HCT116 (cell line): ENCODE measurements at regions not wholly inside any gene's neighbourhood (a gene's known extent, or its start where the extent isn't known, plus 50 kb on each side); places are given as distances from the start of the nearest gene placed in this dataset.

Experiments used
- ATAC-seq: fragments of 200-7000 bp; cut with Tn5 transposase; 2 replicates; pipeline ENCODE4 v1.9.1; 2020; ENCODE audit warnings: mild to moderate bottlenecking, moderate library complexity
- BruUV-seq: library from RNA; stranded (reverse); fragments of 400-500 nt; replicated peaks from 2 replicates; lab custom pipeline; 2021; lab: Mats Ljungman, UMichigan
- CTCF ChIA-PET: fragments of 300-600 bp; sonication (Branson Sonifier 250); formaldehyde crosslinking; loops from one replicate; lab custom pipeline; 2021; ENCODE audit warnings: antibody characterized with exemption; lab: Charles Lee
- POLR2A ChIA-PET: fragments of 300-600, 350-600 bp; sonication (Branson Sonifier 250); formaldehyde crosslinking; loops from one replicate; lab custom pipeline; 2021; ENCODE audit warnings: antibody characterized with exemption; lab: Charles Lee
- RAD21 ChIA-PET, 2 experiments: fragments of 300-600 bp; sonication (Branson Sonifier 250); formaldehyde crosslinking; loops; one replicate each; lab custom pipeline; 2023; ENCODE audit warnings: low total read pairs in 2 of 2; ENCODE audit not compliant: uncharacterized antibody in 2 of 2, unreplicated experiment in 2 of 2, low non-redundant PET in 1 of 2; lab: Charles Lee
- DNase-seq: peaks from one replicate; pipeline ENCODE4 v3.0.0-alpha.2; 2010; ENCODE audit warnings: low read depth, low spot score
- H2AFZ ChIP-seq: fragments of 200-600 bp; shearing (Covaris generic), sonication (generic); 2 replicates; pipeline ENCODE4 v1.6.1; 2017; ENCODE audit warnings: low read depth, mixed run types, mixed read lengths, antibody characterized with exemption, low read length; ENCODE audit not compliant: poor library complexity, severe bottlenecking
- H3K27ac ChIP-seq: 2 replicates; pipeline ENCODE4 v1.5.1; 2012; ENCODE audit warnings: low read depth, low read length
- H3K27me3 ChIP-seq: fragments of 200-600 bp; sonication (generic); 2 replicates; pipeline ENCODE4 v1.6.1; 2016; ENCODE audit warnings: mixed run types, low read length, mixed read lengths; ENCODE audit not compliant: insufficient read depth
- H3K36me3 ChIP-seq, 2 experiments: fragments of 200-500 bp in 1 of 2; fragments of 200-600 bp in 1 of 2; sonication (Bioruptor generic) in 1 of 2; sonication (generic) in 1 of 2; 2 replicates each; pipeline versions ENCODE4 v1.5.1 to v1.6.1; 2014 to 2016; ENCODE audit warnings: low read length in 2 of 2, inconsistent platforms in 1 of 2, mixed read lengths in 1 of 2, mixed run types in 1 of 2; ENCODE audit not compliant: insufficient read depth in 2 of 2, control insufficient read depth in 1 of 2
- H3K4me1 ChIP-seq, 2 experiments: fragments of 200-600 bp in 1 of 2; sonication (generic) in 1 of 2; 2 replicates each; pipeline versions ENCODE4 v1.5.1 to v1.6.1; 2012 to 2017; ENCODE audit warnings: low read length in 2 of 2, inconsistent platforms in 1 of 2, mild to moderate bottlenecking in 1 of 2, mixed read lengths in 1 of 2, mixed run types in 1 of 2, moderate library complexity in 1 of 2; ENCODE audit not compliant: insufficient read depth in 2 of 2, control insufficient read depth in 1 of 2
- H3K4me2 ChIP-seq: fragments of 200-600 bp; sonication (generic); 2 replicates; pipeline ENCODE4 v1.6.1; 2017; ENCODE audit warnings: mixed run types, low read length, mixed read lengths
- H3K4me3 ChIP-seq, 2 experiments: fragments of 200-600 bp in 1 of 2; sonication (generic) in 1 of 2; replicated peaks in 1 of 2; 2 replicates each; pipeline ENCODE4 v1.5.1; 2011 to 2016; ENCODE audit warnings: low read length in 2 of 2, control low read depth in 1 of 2, low read depth in 1 of 2, mild to moderate bottlenecking in 1 of 2, mixed read lengths in 1 of 2, mixed run types in 1 of 2
- H3K79me2 ChIP-seq: fragments of 200-600 bp; sonication (generic); 2 replicates; pipeline ENCODE4 v1.6.1; 2017; ENCODE audit warnings: mild to moderate bottlenecking, mixed run types, low read length, moderate library complexity, mixed read lengths; ENCODE audit not compliant: insufficient read depth
- H3K9ac ChIP-seq: fragments of 200-600 bp; sonication (generic); 2 replicates; pipeline ENCODE4 v1.6.1; 2016; ENCODE audit warnings: low read length, mixed read lengths
- H3K9me2 ChIP-seq: fragments of 200-600 bp; sonication (generic), shearing (Covaris generic); 2 replicates; pipeline ENCODE4 v1.6.1; 2017; ENCODE audit warnings: mixed run types, mild to moderate bottlenecking, moderate library complexity; ENCODE audit not compliant: insufficient read depth
- H3K9me3 ChIP-seq, 2 experiments: fragments of 200-500 bp in 1 of 2; fragments of 200-600 bp in 1 of 2; sonication (Bioruptor generic) in 1 of 2; sonication (generic) in 1 of 2; 2 replicates each; pipeline ENCODE4 v1.6.1; 2014 to 2017; ENCODE audit warnings: low read length in 2 of 2, mixed read lengths in 2 of 2, inconsistent platforms in 1 of 2, low read depth in 1 of 2, mild to moderate bottlenecking in 1 of 2, mixed run types in 1 of 2, moderate library complexity in 1 of 2; ENCODE audit not compliant: control insufficient read depth in 1 of 2, insufficient read depth in 1 of 2
- H4K20me1 ChIP-seq: fragments of 200-600 bp; sonication (generic), shearing (Covaris generic); 2 replicates; pipeline ENCODE4 v1.6.1; 2017; ENCODE audit warnings: mixed run types, mild to moderate bottlenecking, moderate library complexity; ENCODE audit not compliant: insufficient read depth
- CEBPB ChIP-seq: IDR thresholded peaks from 2 replicates; pipeline ENCODE4 v1.6.1; 2012; ENCODE audit warnings: low read depth
- EGR1 ChIP-seq: IDR thresholded peaks from 2 replicates; pipeline ENCODE4 v1.6.1; 2012; ENCODE audit warnings: low read depth
- ELF1 ChIP-seq: IDR thresholded peaks from 2 replicates; pipeline ENCODE4 v1.6.1; 2012; ENCODE audit warnings: low read depth, borderline replicate concordance
- FOSL1 ChIP-seq: IDR thresholded peaks from 2 replicates; pipeline ENCODE4 v1.6.1; 2012; ENCODE audit warnings: low read depth
- JUND ChIP-seq: IDR thresholded peaks from 2 replicates; pipeline ENCODE4 v1.6.1; 2012
- POLR2A ChIP-seq: IDR thresholded peaks from 2 replicates; pipeline ENCODE4 v1.7.0; 2011; ENCODE audit warnings: borderline replicate concordance; ENCODE audit not compliant: insufficient read depth, insufficient read length; ENCODE audit errors: extremely low read depth
- POLR2AphosphoS5 ChIP-seq: IDR thresholded peaks from 2 replicates; pipeline ENCODE4 v1.6.1; 2011; ENCODE audit warnings: mild to moderate bottlenecking, low read depth, low read length, moderate library complexity
- RAD21 ChIP-seq: IDR thresholded peaks from 2 replicates; pipeline ENCODE4 v1.6.1; 2012; ENCODE audit warnings: low read depth, mild to moderate bottlenecking
- SRF ChIP-seq: IDR thresholded peaks from 2 replicates; pipeline ENCODE4 v1.6.1; 2012; ENCODE audit warnings: low read depth
- YY1 ChIP-seq: IDR thresholded peaks from 2 replicates; pipeline ENCODE4 v1.6.1; 2011; ENCODE audit warnings: low read length, low read depth, moderate library complexity, mild to moderate bottlenecking; ENCODE audit not compliant: insufficient replicate concordance; ENCODE audit errors: extremely low read depth
- ZFX ChIP-seq: fragments of 450-650 bp; IDR thresholded peaks from 2 replicates; pipeline ENCODE4 v1.6.1; 2017
- intact Hi-C: fragments of 100-400 bp; cut with micrococcal nuclease; formaldehyde crosslinking; loops from 2 replicates; pipeline ENCODE4 v1.10.0; 2022
- TF ChIP-seq, protein P1 (sequence below), 3 experiments: fragments of 200-600 bp in 1 of 3; sonication (generic) in 1 of 3; IDR thresholded peaks in 2 of 3; conservative IDR thresholded peaks in 1 of 3; 2 replicates each; pipeline ENCODE4 v1.5.1; 2012 to 2017; ENCODE audit warnings: low read depth in 2 of 3, low read length in 2 of 3, antibody characterized with exemption in 1 of 3, borderline replicate concordance in 1 of 3, control low read depth in 1 of 3, mild to moderate bottlenecking in 1 of 3, mixed read lengths in 1 of 3, mixed run types in 1 of 3, moderate library complexity in 1 of 3; ENCODE audit not compliant: insufficient read depth in 1 of 3
- TF ChIP-seq, protein P2 (sequence below): IDR thresholded peaks from 2 replicates; pipeline ENCODE4 v1.6.1; 2011; ENCODE audit warnings: mild to moderate bottlenecking, low read length, moderate library complexity; ENCODE audit not compliant: insufficient replicate concordance; ENCODE audit errors: extremely low read depth

DNA sequence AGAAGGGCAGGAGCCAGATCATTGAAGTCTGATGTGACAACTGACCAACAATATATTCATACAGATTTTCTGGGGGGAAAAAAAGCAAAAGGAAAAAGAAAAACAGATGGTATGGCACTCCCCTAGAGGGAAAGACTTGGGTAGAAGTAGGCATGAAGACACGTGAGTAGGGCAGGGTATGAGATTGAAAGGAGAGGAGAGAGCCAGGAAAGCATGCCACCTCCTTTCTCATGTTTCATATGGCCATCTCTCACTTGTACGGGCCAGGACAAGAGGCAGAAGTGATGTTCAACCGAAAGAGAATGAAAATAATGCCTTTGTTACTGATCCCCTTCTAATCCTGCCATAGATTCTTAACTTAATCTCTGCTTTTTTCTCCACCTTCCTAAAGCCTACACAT is 139.0 kb upstream of the ACTBL2 start:
- ATAC-seq: no peak
- DNase-seq: no peak
- Histone ChIP-seq H3K36me3 (no peaks in the 10 kb centered on the region), H3K4me2 (no peak overlapping the region), H3K4me3 (no peak overlapping the region), H3K9me3 (no peaks in the 10 kb centered on the region), H3K79me2 (no peaks in the 10 kb centered on the region), H3K9me2 (no peaks in the 10 kb centered on the region), H3K9ac (no peak overlapping the region), H3K4me1 (no peaks in the 10 kb centered on the region), H4K20me1 (no peaks in the 10 kb centered on the region), H2AFZ (no peak overlapping the region), H3K27me3 (no peaks in the 10 kb centered on the region), H3K27ac (no peak overlapping the region)
- POLR2A ChIA-PET: no interaction called here
- intact Hi-C loops: no loop called here
- no peak for TF ChIP-seq ELF1
- no peak for TF ChIP-seq FOSL1
- no peak for TF ChIP-seq POLR2AphosphoS5
- no peak for TF ChIP-seq POLR2A
- no peak for TF ChIP-seq SRF
- TF ChIP-seq, protein P1, sequence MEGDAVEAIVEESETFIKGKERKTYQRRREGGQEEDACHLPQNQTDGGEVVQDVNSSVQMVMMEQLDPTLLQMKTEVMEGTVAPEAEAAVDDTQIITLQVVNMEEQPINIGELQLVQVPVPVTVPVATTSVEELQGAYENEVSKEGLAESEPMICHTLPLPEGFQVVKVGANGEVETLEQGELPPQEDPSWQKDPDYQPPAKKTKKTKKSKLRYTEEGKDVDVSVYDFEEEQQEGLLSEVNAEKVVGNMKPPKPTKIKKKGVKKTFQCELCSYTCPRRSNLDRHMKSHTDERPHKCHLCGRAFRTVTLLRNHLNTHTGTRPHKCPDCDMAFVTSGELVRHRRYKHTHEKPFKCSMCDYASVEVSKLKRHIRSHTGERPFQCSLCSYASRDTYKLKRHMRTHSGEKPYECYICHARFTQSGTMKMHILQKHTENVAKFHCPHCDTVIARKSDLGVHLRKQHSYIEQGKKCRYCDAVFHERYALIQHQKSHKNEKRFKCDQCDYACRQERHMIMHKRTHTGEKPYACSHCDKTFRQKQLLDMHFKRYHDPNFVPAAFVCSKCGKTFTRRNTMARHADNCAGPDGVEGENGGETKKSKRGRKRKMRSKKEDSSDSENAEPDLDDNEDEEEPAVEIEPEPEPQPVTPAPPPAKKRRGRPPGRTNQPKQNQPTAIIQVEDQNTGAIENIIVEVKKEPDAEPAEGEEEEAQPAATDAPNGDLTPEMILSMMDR (IDR thresholded peaks at IDR 0.05 in 2 of 3, conservative IDR thresholded peaks at IDR 0.05 in 1 of 3; ENCODE audit: borderline replicate concordance in 1 of 3, insufficient read depth in 1 of 3, low read depth in 2 of 3, low read length in 2 of 3): no peak
- no peak for TF ChIP-seq CEBPB
- no peak for TF ChIP-seq EGR1
- TF ChIP-seq RAD21: no peak
- TF ChIP-seq, protein P2, sequence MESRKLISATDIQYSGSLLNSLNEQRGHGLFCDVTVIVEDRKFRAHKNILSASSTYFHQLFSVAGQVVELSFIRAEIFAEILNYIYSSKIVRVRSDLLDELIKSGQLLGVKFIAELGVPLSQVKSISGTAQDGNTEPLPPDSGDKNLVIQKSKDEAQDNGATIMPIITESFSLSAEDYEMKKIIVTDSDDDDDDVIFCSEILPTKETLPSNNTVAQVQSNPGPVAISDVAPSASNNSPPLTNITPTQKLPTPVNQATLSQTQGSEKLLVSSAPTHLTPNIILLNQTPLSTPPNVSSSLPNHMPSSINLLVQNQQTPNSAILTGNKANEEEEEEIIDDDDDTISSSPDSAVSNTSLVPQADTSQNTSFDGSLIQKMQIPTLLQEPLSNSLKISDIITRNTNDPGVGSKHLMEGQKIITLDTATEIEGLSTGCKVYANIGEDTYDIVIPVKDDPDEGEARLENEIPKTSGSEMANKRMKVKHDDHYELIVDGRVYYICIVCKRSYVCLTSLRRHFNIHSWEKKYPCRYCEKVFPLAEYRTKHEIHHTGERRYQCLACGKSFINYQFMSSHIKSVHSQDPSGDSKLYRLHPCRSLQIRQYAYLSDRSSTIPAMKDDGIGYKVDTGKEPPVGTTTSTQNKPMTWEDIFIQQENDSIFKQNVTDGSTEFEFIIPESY: no peak
- no peak for TF ChIP-seq ZFX
- TF ChIP-seq JUND: no peak
- no peak for TF ChIP-seq YY1
- CTCF ChIA-PET: interaction anchor here (1.3 kb wide), 1 partner anchor 29 kb away, joined by 3 read pairs; no protein-coding TSS in a partner anchor
- no TSS peak for BruUV-seq
- RAD21 ChIA-PET: no interaction called here
